ENCODE measurements at regions not wholly inside any gene's neighbourhood (a gene's known extent, or its start where the extent isn't known, plus 50 kb on each side); places are given as distances from the start of the nearest gene placed in this dataset.

DNA sequence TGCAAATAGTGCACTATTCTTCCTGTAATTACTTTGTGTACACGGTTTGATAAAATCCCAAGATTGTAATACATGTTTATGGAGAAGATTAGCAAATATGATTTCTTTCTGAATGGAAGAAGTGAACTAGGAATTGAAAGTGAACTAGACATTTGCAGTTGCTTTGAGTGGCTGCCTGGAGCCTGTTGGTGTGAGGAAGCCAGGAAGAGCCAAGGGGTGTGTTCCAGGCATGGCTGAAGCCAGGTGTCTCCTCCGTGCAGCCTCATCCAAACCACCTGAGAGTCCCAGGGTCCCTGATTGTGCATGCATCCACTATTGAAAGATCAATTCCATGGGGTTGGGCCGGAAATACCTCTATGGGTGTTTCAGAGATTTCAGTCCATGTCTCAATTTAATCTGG, 253.1 kb upstream of the SHH start:
- POLR2A ChIA-PET (ENCODE audit: low non-redundant PET): no interaction called here

DNA sequence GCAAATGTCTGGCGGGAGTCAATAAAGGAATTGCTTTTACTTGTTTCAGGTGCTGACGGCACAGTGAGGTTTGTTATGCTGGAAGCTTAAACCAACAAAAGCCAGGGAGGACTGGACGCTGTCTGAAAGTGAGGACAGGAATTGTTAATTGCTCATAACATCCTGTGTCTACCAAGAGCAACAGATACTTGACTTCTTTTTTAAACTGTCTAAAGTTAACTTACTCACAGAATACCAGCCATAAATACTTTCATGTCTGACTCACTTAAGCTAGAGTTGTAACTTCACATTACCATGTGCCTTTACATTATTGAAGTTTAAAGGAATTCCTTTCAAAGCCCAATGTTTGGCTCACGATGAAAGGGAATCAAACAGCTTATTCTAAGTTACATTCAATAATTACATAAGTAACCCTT, 252.7 kb upstream of the SHH start:
- DNase-seq (ENCODE audit: low spot score): peak; percentile 62
- ChIA-PET POLR2A (ENCODE audit: low non-redundant PET) (no interaction called here), CTCF (interaction anchor here (0.8 kb wide), 1 partner anchor 135 kb away, joined by 3 read pairs; no protein-coding TSS in a partner anchor)
- H3K27ac ChIP-seq: no peak overlapping the region; the same call in 1 of the 2 replicates
- TF ChIP-seq, protein P1, sequence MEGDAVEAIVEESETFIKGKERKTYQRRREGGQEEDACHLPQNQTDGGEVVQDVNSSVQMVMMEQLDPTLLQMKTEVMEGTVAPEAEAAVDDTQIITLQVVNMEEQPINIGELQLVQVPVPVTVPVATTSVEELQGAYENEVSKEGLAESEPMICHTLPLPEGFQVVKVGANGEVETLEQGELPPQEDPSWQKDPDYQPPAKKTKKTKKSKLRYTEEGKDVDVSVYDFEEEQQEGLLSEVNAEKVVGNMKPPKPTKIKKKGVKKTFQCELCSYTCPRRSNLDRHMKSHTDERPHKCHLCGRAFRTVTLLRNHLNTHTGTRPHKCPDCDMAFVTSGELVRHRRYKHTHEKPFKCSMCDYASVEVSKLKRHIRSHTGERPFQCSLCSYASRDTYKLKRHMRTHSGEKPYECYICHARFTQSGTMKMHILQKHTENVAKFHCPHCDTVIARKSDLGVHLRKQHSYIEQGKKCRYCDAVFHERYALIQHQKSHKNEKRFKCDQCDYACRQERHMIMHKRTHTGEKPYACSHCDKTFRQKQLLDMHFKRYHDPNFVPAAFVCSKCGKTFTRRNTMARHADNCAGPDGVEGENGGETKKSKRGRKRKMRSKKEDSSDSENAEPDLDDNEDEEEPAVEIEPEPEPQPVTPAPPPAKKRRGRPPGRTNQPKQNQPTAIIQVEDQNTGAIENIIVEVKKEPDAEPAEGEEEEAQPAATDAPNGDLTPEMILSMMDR (conservative IDR thresholded peaks at IDR 0.05; ENCODE audit: low read depth): no peak

More for the DNA sequence above, 253.1 kb upstream of the SHH start:
- CTCF ChIA-PET: interaction anchor here (0.8 kb wide), 1 partner anchor 136 kb away, joined by 3 read pairs; no protein-coding TSS in a partner anchor
- no peak overlapping the region for H3K27ac ChIP-seq
- TF ChIP-seq, protein P1 (conservative IDR thresholded peaks at IDR 0.05; ENCODE audit: low read depth): no peak
- DNase-seq (ENCODE audit: low spot score): no peak

DNA sequence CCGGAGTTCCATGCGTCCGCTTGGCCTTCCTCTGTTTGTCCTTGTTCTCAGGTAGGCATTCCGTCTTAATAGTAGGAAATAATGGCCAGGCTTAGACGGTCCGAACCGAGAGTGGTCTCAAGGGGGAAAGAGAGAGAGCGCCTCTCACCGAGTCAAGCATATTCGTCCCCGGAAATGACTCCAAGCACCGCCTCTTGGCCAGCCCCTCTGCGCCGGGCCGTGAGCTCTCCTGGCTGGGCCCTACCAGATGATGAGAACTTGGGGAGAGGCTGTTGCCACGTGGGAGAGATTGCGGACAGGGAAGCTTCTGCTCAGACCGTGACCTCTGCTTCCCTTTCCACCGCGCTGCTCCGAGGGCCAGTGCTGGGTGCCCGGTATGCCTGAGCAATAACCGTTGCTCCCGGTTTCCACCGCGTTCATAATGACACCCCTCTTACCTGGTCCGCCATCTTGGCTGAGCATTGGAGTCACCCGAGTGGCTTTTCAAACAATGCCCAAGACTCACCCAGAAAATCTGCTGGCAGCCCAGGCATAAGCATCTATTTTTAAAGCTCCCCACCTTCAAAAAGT, 251.1 kb upstream of the SHH start:
- DNase-seq (ENCODE audit: low spot score): no peak
- POLR2A ChIA-PET (ENCODE audit: low non-redundant PET): no interaction called here
- CTCF ChIA-PET: no interaction called here
- H3K27ac ChIP-seq: no peak overlapping the region
- TF ChIP-seq, protein P1 (conservative IDR thresholded peaks at IDR 0.05; ENCODE audit: low read depth): no peak

DNA sequence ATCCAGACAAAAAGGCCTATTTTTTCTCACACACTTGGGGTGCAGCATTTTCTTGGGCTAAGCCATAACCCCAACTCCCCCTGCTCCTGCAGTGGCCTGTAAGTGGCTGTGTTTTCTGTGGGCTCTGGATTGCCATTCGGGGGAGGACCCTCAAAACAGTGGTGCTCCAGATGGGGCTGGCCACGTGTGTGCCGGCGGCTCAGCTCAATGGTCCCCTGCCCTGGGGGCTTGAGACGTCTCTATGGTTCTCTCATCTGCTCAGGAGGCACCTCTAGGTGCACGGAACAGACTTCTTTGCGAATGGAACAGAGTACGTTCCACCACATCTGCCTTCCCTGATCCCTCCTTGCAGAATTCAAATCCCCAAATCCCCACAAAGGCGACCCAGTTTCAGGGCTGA, 250.0 kb upstream of the SHH start:
- POLR2A ChIA-PET (ENCODE audit: low non-redundant PET): no interaction called here
- CTCF ChIA-PET: no interaction called here
- no peak for DNase-seq (ENCODE audit: low spot score)
- TF ChIP-seq, protein P1 (conservative IDR thresholded peaks at IDR 0.05; ENCODE audit: low read depth): no peak
- H3K27ac ChIP-seq: no peak overlapping the region

DNA sequence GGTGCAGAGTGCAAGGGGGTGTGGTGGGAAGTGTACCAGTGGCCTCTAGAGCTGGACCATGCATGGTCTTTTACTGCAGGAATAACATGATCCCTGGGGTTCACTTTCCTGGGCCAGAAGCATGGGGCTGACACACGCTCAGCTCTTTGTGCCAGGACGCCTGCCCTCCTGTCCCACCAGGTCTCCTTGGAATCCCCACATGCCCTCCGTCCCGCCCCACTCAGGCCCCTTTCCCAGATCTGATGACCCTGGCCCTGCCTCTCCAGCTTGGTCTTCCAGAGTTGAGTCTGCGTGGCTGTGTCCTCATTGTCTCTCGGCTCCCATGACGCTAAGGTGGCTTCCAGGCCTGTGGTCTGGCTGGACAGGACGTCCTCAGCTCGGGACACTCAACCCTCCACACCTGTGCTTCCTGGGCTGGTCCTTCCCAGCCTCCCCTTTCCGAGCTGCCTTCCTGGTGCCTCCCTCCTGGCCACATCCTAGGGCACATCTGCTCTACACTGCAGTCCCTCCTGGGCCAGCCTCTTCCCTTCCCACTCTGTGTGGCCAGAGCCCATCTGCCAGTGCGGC, 249.5 kb upstream of the SHH start:
- TF ChIP-seq, protein P1 (conservative IDR thresholded peaks at IDR 0.05; ENCODE audit: low read depth): no peak
- DNase-seq (ENCODE audit: low spot score): no peak
- no peak overlapping the region for H3K27ac ChIP-seq
- CTCF ChIA-PET: no interaction called here
- POLR2A ChIA-PET (ENCODE audit: low non-redundant PET): no interaction called here

DNA sequence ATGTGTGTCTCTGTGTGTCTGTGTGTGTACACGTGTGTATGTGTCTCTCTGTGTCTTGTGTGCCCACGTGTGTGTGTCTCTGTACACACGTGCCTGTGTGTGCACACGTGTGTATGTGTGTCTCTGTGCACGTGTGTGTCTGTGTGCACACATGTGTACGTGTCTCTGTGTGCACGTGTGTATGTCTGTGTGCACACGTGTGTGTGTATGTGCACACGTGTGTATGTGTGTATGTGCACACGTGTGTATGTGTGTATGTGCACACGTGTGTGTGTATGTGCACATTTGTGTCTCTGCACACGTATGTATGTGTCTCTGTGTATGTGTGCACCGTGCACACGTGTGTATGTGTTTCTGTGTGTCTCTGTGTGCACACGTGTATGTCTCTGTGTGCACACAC, 248.7 kb upstream of the SHH start:
- CTCF ChIA-PET: no interaction called here
- no peak for DNase-seq (ENCODE audit: low spot score)
- POLR2A ChIA-PET (ENCODE audit: low non-redundant PET): no interaction called here
- H3K27ac ChIP-seq: no peak overlapping the region
- TF ChIP-seq, protein P1 (conservative IDR thresholded peaks at IDR 0.05; ENCODE audit: low read depth): no peak

Data from RWPE1 (cell line).